OCI-LY7 (cell line): ENCODE measurements at regions not wholly inside any gene's neighbourhood (a gene's known extent, or its start where the extent isn't known, plus 50 kb on each side); places are given as distances from the start of the nearest gene placed in this dataset.
"Not testable (repeated sequence)": the region's sequence is repeated elsewhere in the genome, so short reads cannot be mapped to it uniquely, and the experiment has no call there.

Source experiments
- BruUV-seq: library from RNA; stranded (reverse); fragments of 400-500 nt; replicated peaks from 2 replicates; lab custom pipeline; 2021; lab: Mats Ljungman, UMichigan
- CTCF ChIA-PET: fragments of 300-600 bp; sonication (Branson Sonifier 250); formaldehyde crosslinking; loops from one replicate; lab custom pipeline; 2022; ENCODE audit warnings: antibody characterized with exemption; ENCODE audit not compliant: unreplicated experiment; lab: Charles Lee
- POLR2A ChIA-PET: fragments of 300-600 bp; sonication (Branson Sonifier 250); formaldehyde crosslinking; loops from one replicate; lab custom pipeline; 2022; ENCODE audit warnings: antibody characterized with exemption; lab: Charles Lee
- DNase-seq: peaks from one replicate; pipeline ENCODE4 v3.0.0-alpha.2; 2015; ENCODE audit warnings: low spot score
- H2AFZ ChIP-seq: fragments of 200-600 bp; sonication (generic), shearing (Covaris generic); 2 replicates; pipeline ENCODE4 v1.6.1; 2014; ENCODE audit warnings: mild to moderate bottlenecking, antibody characterized with exemption, low read length, moderate library complexity
- H3K27ac ChIP-seq: fragments of 200-600 bp; sonication (generic); 2 replicates; pipeline ENCODE4 v1.5.1; 2014; ENCODE audit warnings: mixed run types, low read depth, mild to moderate bottlenecking, moderate library complexity, low read length, inconsistent platforms; ENCODE audit not compliant: poor library complexity, severe bottlenecking
- H3K36me3 ChIP-seq: fragments of 200-600 bp; sonication (generic); 2 replicates; pipeline ENCODE4 v1.6.1; 2014; ENCODE audit warnings: mild to moderate bottlenecking, antibody characterized with exemption, low read length, moderate library complexity, mixed read lengths; ENCODE audit not compliant: insufficient read depth
- H3K4me1 ChIP-seq: fragments of 200-600 bp; sonication (generic); 2 replicates; pipeline ENCODE4 v1.5.1; 2014; ENCODE audit warnings: mild to moderate bottlenecking, low read length; ENCODE audit not compliant: insufficient read depth, poor library complexity, severe bottlenecking
- H3K4me2 ChIP-seq: fragments of 200-600 bp; sonication (generic); 2 replicates; pipeline ENCODE4 v1.6.1; 2014; ENCODE audit warnings: mild to moderate bottlenecking, low read length
- H3K4me3 ChIP-seq: fragments of 200-600 bp; sonication (generic); 2 replicates; pipeline ENCODE4 v1.5.1; 2014; ENCODE audit warnings: mild to moderate bottlenecking, low read depth, low read length; ENCODE audit not compliant: poor library complexity, severe bottlenecking
- H3K79me2 ChIP-seq: fragments of 200-600 bp; sonication (generic); 2 replicates; pipeline ENCODE4 v1.6.1; 2016; ENCODE audit warnings: low read depth, mild to moderate bottlenecking, low read length, moderate library complexity, mixed read lengths; ENCODE audit not compliant: insufficient read depth
- H3K9me2 ChIP-seq: fragments of 200-600 bp; sonication (generic); 2 replicates; pipeline ENCODE4 v1.6.1; 2016; ENCODE audit warnings: mild to moderate bottlenecking, low read length, mixed read lengths; ENCODE audit not compliant: insufficient read depth
- H3K9me3 ChIP-seq: fragments of 200-600 bp; sonication (generic); 2 replicates; pipeline ENCODE4 v1.6.1; 2014; ENCODE audit warnings: mild to moderate bottlenecking, mixed run types, low read length, mixed read lengths
- H4K20me1 ChIP-seq: fragments of 200-600 bp; sonication (generic); 2 replicates; pipeline ENCODE4 v1.6.1; 2014; ENCODE audit warnings: mild to moderate bottlenecking, antibody characterized with exemption, low read length, moderate library complexity, mixed read lengths; ENCODE audit not compliant: insufficient read depth
- CTCF ChIP-seq: fragments of 200-600 bp; sonication (generic); conservative IDR thresholded peaks from 2 replicates; pipeline ENCODE4 v1.5.1; 2014; ENCODE audit warnings: mild to moderate bottlenecking, antibody characterized with exemption, low read length, moderate library complexity, mixed read lengths
- EZH2phosphoT487 ChIP-seq: fragments of 200-600 bp; sonication (generic); IDR thresholded peaks from 2 replicates; pipeline ENCODE4 v1.6.1; 2018; ENCODE audit warnings: low read depth, borderline replicate concordance, mild to moderate bottlenecking, mixed run types, antibody characterized with exemption, low read length, moderate library complexity, mixed read lengths
- intact Hi-C: fragments of 100-400 bp; cut with micrococcal nuclease; formaldehyde crosslinking; loops from one replicate; pipeline ENCODE4 v1.10.0; 2022; ENCODE audit not compliant: unreplicated experiment

- Histone ChIP-seq H3K4me1 (no peaks in the 10 kb centered on the region), H4K20me1 (no peaks in the 10 kb centered on the region), H3K36me3 (no peaks in the 10 kb centered on the region), H2AFZ (0 out of 2 replicates have a peak overlapping the region, but pooled peaks have one; percentile 23), H3K9me3 (no peaks in the 10 kb centered on the region), H3K27ac (no peak overlapping the region), H3K79me2 (no peaks in the 10 kb centered on the region), H3K9me2 (no peaks in the 10 kb centered on the region), H3K4me3 (no peak overlapping the region), H3K4me2 (no peak overlapping the region)
- intact Hi-C loops: no loop called here
- ChIA-PET POLR2A (no interaction called here), CTCF (no interaction called here)
- DNase-seq: no peak
- no TSS peak for BruUV-seq
- TF ChIP-seq CTCF (no peak), EZH2phosphoT487 (no peak)
Observed at GRCh38 chr6:67779876-67780275, 855.2 kb upstream of the ADGRB3 start.

DNA sequence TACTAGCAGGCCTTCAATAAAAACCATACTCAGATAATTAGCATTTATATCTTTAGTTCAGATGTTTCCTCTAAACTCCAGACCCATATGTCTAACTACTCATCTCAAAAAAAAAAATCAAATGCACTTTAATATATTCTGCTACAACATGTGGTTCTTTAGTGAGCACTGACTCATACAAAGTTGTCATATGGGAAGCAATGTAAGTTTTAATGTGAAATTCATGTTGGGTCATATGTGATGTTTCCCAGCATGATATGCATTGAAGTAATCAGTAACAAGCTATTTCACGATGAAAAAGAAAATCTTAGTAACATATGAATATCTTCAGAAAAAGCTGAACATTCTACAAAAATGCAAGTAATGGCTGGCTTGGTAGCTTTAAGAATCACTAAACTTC is 859.7 kb upstream of the ADGRB3 start:
- DNase-seq: no peak
- no peaks in the 10 kb centered on the region for H3K9me2 ChIP-seq
- BruUV-seq: no TSS peak
- CTCF ChIA-PET: no interaction called here
- no peaks in the 10 kb centered on the region for H4K20me1 ChIP-seq
- no peak overlapping the region for H3K27ac ChIP-seq
- no peaks in the 10 kb centered on the region for H3K79me2 ChIP-seq
- intact Hi-C loops: no loop called here
- H3K4me1 ChIP-seq: no peaks in the 10 kb centered on the region
- H2AFZ ChIP-seq: no peak overlapping the region
- TF ChIP-seq CTCF (no peak), EZH2phosphoT487 (no peak)
- no peak overlapping the region for H3K4me3 ChIP-seq
- POLR2A ChIA-PET: interaction anchor here (0.6 kb wide), 1 partner anchor 67 kb away, joined by 3 read pairs; no protein-coding TSS in a partner anchor
- no peaks in the 10 kb centered on the region for H3K36me3 ChIP-seq
- no peak overlapping the region for H3K4me2 ChIP-seq
- no peaks in the 10 kb centered on the region for H3K9me3 ChIP-seq

- CTCF ChIA-PET: no interaction called here
- no TSS peak for BruUV-seq
- Histone ChIP-seq H3K4me1 (no peaks in the 10 kb centered on the region), H3K9me3 (no peaks in the 10 kb centered on the region), H3K36me3 (no peaks in the 10 kb centered on the region), H3K9me2 (no peaks in the 10 kb centered on the region), H3K4me3 (no peak overlapping the region), H3K27ac (no peak overlapping the region), H4K20me1 (no peaks in the 10 kb centered on the region), H3K79me2 (no peaks in the 10 kb centered on the region), H2AFZ (no peak overlapping the region), H3K4me2 (no peak overlapping the region)
- TF ChIP-seq CTCF: no peak
- no peak for TF ChIP-seq EZH2phosphoT487
- POLR2A ChIA-PET: no interaction called here
- intact Hi-C loops: no loop called here
- DNase-seq: no peak
Observed at GRCh38 chr6:67768972-67769371, 866.1 kb upstream of the ADGRB3 start.

GRCh38 chr6:67767046-67767822 is 867.8 kb upstream of the ADGRB3 start:
- DNase-seq, H3K36me3 ChIP-seq, H3K4me1 ChIP-seq: not testable (repeated sequence)

More at GRCh38 chr6:67767046-67767822, 867.8 kb upstream of the ADGRB3 start:
- H2AFZ ChIP-seq, H3K9me2 ChIP-seq, POLR2A ChIA-PET, H3K4me3 ChIP-seq, H3K9me3 ChIP-seq, H3K4me2 ChIP-seq, BruUV-seq, H3K27ac ChIP-seq, intact Hi-C loops, CTCF ChIA-PET, H4K20me1 ChIP-seq, H3K79me2 ChIP-seq: not testable (repeated sequence)
